Dendritic cell treated with granulocyte-macrophage colony-stimulating factor and Interleukin-4, amounts not matched to agents 40 ng/mL and 50 ng/mL, for 4 days (primary cell): ENCODE measurements at regions not wholly inside any gene's neighbourhood (a gene's known extent, or its start where the extent isn't known, plus 50 kb on each side); places are given as distances from the start of the nearest gene placed in this dataset.
"Not testable (repeated sequence)": the region's sequence is repeated elsewhere in the genome, so short reads cannot be mapped to it uniquely, and the experiment has no call there.

Experiments
- H3K27ac Mint-ChIP-seq: one replicate; pipeline ENCODE4 v1.8.0; 2022; ENCODE audit warnings: mild to moderate bottlenecking, mixed read lengths
- H3K27me3 Mint-ChIP-seq: one replicate; pipeline ENCODE4 v1.8.0; 2022; ENCODE audit warnings: mild to moderate bottlenecking, mixed read lengths
- H3K36me3 Mint-ChIP-seq: one replicate; pipeline ENCODE4 v1.8.0; 2022; ENCODE audit warnings: low read depth, mixed read lengths
- H3K4me1 Mint-ChIP-seq: one replicate; pipeline ENCODE4 v1.8.0; 2022; ENCODE audit warnings: low read depth, mixed read lengths
- H3K4me3 Mint-ChIP-seq: one replicate; pipeline ENCODE4 v1.8.0; 2022; ENCODE audit warnings: mild to moderate bottlenecking, moderate library complexity, mixed read lengths
- H3K9me3 Mint-ChIP-seq: one replicate; pipeline ENCODE4 v1.8.0; 2022; ENCODE audit warnings: mixed read lengths
- intact Hi-C: fragments of 100-400 bp; cut with micrococcal nuclease; formaldehyde crosslinking; loops from one replicate; pipeline ENCODE4 v1.15.0; 2022

GRCh38 chr10:27349987-27350386 lies 109.4 kb upstream of the ACBD5 start:
- Mint-ChIP-seq H3K9me3 (no peaks in the 10 kb centered on the region), H3K4me1 (peaks cover 35% of the 10 kb centered on the region), H3K36me3 (no peaks in the 10 kb centered on the region), H3K27ac (no peak overlapping the region), H3K27me3 (no peaks in the 10 kb centered on the region), H3K4me3 (no peak overlapping the region)
- intact Hi-C loops = no loop called here

DNA sequence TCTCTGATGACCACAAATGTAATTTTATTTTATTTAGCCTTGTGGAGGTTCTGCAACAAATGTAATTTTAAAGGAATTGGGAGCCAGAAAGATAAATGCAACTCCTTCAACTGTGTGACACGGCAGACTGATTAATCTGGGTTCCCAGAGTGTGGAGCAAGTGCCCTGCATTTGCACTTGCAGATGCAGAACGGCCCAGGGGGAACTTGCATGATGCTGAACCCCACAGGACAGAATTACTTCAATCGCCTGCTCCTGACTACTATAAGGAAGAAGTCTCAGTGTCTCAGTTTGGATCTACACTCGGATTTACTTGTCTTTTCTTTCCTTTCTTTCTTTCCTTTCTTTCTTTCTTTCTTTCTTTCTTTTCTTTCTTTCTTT lies 107.2 kb upstream of the ACBD5 start:
- H3K36me3 Mint-ChIP-seq, H3K4me3 Mint-ChIP-seq, H3K9me3 Mint-ChIP-seq, H3K27me3 Mint-ChIP-seq, H3K27ac Mint-ChIP-seq, intact Hi-C loops: not testable (repeated sequence)
- peaks cover 24% of the 10 kb centered on the region for H3K4me1 Mint-ChIP-seq

DNA sequence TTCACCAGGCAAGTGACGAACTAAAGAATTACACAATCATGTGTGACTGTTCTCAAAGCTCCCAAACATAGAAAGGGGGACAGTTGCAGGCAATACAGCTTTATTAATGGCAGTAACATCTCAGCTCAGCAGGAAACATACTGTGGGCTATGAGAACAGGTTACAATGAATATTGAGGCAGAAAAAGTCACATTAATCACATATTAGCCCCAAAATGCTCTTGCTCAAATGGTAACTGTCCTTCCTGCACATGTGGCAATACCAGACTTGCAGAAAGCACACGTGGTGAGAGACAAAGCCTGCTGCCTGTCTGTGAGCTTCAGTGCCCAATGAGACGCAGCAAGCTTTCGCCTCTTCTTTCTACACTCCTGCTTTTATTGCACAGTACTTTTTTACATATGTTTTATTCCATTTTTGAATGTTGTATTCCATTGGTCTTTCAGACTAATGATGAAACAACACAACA lies 104.9 kb upstream of the ACBD5 start:
- no peak overlapping the region for H3K27ac Mint-ChIP-seq
- intact Hi-C loops = no loop called here
- no peaks in the 10 kb centered on the region for H3K36me3 Mint-ChIP-seq
- H3K4me3 Mint-ChIP-seq = no peak overlapping the region
- H3K27me3 Mint-ChIP-seq = no peaks in the 10 kb centered on the region
- no peaks in the 10 kb centered on the region for H3K9me3 Mint-ChIP-seq
- peaks cover 24% of the 10 kb centered on the region for H3K4me1 Mint-ChIP-seq

- Mint-ChIP-seq H3K36me3 (no peaks in the 10 kb centered on the region), H3K4me1 (peaks cover 24% of the 10 kb centered on the region), H3K4me3 (no peak overlapping the region), H3K27me3 (no peaks in the 10 kb centered on the region), H3K9me3 (no peaks in the 10 kb centered on the region), H3K27ac (no peak overlapping the region)
- intact Hi-C loops = no loop called here
These were observed 104.2 kb upstream of the ACBD5 start for GRCh38 chr10:27344568-27345454.

- Mint-ChIP-seq H3K27ac (no peak overlapping the region), H3K4me1 (peaks cover 8% of the 10 kb centered on the region), H3K4me3 (no peak overlapping the region), H3K9me3 (no peaks in the 10 kb centered on the region), H3K36me3 (no peaks in the 10 kb centered on the region), H3K27me3 (no peaks in the 10 kb centered on the region)
- intact Hi-C loops = no loop called here
These were observed 100.4 kb upstream of the ACBD5 start for GRCh38 chr10:27341001-27341400.

GRCh38 chr10:27335246-27335645 lies 94.6 kb upstream of the ACBD5 start:
- H3K36me3 Mint-ChIP-seq, H3K4me1 Mint-ChIP-seq, H3K27me3 Mint-ChIP-seq, intact Hi-C loops, H3K9me3 Mint-ChIP-seq, H3K27ac Mint-ChIP-seq, H3K4me3 Mint-ChIP-seq: not testable (repeated sequence)

GRCh38 chr10:27330074-27330473 lies 89.5 kb upstream of the ACBD5 start:
- Mint-ChIP-seq H3K27me3 (no peaks in the 10 kb centered on the region), H3K4me1 (no peaks in the 10 kb centered on the region), H3K36me3 (no peaks in the 10 kb centered on the region), H3K9me3 (no peaks in the 10 kb centered on the region), H3K4me3 (no peak overlapping the region), H3K27ac (no peak overlapping the region)
- intact Hi-C loops = no loop called here

DNA sequence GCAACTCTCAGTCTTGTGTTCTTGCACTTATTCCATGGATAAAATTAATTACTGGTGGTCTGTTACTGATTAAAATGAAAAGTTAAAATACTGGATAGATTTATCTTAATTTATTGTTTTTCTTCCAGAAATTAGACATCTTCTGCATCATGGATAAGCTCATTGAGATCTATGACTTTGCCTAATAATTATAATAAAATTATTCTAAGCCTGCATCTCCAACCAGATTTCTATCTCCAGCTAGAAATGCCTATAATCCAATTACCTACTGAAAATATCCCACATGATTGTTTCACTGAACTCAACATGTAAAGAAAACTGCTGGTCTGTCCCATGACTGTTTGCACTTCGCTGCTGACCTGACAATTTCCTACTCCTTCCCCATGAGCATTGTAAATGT lies 88.3 kb upstream of the ACBD5 start:
- intact Hi-C loops = no loop called here
- H3K36me3 Mint-ChIP-seq = no peaks in the 10 kb centered on the region

DNA sequence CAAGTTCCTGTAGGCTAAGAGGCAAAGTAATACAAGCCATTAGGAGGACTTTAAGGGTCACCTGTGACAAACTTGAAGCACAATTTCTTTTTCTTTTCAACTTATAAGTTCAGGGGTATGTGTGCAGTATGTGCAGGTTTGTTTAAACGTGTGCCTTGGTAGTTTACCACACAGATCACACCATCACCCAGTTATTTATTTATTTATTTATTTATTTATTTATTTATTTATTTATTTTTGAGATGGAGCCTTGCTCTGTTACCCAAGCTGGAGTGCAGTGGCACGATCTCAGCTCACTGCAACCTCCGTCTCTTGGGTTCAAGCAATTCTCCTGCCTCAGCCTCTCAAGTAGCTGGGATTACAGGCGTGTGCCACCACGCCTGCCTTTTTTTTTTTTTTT lies 86.2 kb upstream of the ACBD5 start:
- H3K4me3 Mint-ChIP-seq, H3K4me1 Mint-ChIP-seq, H3K27me3 Mint-ChIP-seq, intact Hi-C loops, H3K27ac Mint-ChIP-seq, H3K36me3 Mint-ChIP-seq, H3K9me3 Mint-ChIP-seq: not testable (repeated sequence)

More for the DNA sequence above, 88.3 kb upstream of the ACBD5 start:
- Mint-ChIP-seq H3K4me3 (no peak overlapping the region), H3K9me3 (no peaks in the 10 kb centered on the region), H3K4me1 (no peaks in the 10 kb centered on the region), H3K27me3 (no peaks in the 10 kb centered on the region), H3K27ac (no peak overlapping the region)

DNA sequence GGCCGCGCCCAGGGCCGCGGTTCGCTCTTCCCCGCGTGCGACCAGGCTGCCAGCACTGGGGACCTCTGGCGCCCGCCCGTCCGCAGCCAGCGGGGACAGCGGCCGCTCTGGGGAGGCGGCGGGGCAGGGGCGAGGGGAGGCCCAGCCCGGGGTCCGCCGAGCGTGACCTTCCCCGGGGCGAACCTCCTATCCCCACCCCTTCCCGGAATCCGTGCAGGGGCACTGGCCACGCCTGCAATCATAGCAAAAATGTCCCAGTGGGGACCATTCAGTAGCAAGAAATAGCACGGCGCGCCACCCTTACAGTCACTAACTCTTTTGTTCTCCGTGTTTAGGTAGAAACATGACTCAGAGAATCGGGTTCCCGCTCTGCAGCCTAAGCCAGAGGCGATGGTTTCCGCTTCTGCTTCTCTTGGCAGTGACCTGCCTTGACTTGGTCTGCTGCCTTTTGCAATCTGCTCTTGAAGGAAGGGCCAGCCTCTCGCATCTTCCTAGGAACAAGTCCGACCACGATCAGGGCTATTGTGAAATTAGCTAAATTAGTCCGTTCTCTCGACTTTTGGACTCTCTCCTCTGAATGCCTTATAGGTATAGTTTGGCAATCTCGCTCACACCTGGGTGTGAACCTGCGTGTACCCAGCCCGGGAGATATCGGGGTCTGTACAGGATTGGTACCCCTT lies 79.3 kb upstream of the ACBD5 start:
- H3K9me3 Mint-ChIP-seq = no peaks in the 10 kb centered on the region
- intact Hi-C loops = loop anchor here (5.0 kb wide), 1 partner anchor 693 kb away; no protein-coding TSS in a partner anchor
- H3K4me1 Mint-ChIP-seq = peaks cover 5% of the 10 kb centered on the region
- H3K36me3 Mint-ChIP-seq = no peaks in the 10 kb centered on the region
- peak overlapping the region; percentile 89 for H3K27ac Mint-ChIP-seq
- H3K4me3 Mint-ChIP-seq = peak overlapping the region; percentile 69
- no peaks in the 10 kb centered on the region for H3K27me3 Mint-ChIP-seq

GRCh38 chr10:27319139-27319538 lies 78.5 kb upstream of the ACBD5 start:
- Mint-ChIP-seq H3K4me3 (peak overlapping the region; percentile 69), H3K27ac (peak overlapping the region; percentile 89)
- H3K9me3 Mint-ChIP-seq, H3K27me3 Mint-ChIP-seq, H3K36me3 Mint-ChIP-seq, H3K4me1 Mint-ChIP-seq: not testable (repeated sequence)
- intact Hi-C loops = loop anchor here (5.0 kb wide), 1 partner anchor 692 kb away; no protein-coding TSS in a partner anchor

- H3K4me3 Mint-ChIP-seq, H3K36me3 Mint-ChIP-seq, H3K27me3 Mint-ChIP-seq, H3K9me3 Mint-ChIP-seq, H3K4me1 Mint-ChIP-seq, H3K27ac Mint-ChIP-seq: not testable (repeated sequence)
- intact Hi-C loops = loop anchor here (5.0 kb wide), 1 partner anchor 688 kb away; no protein-coding TSS in a partner anchor
These were observed 74.5 kb upstream of the ACBD5 start for GRCh38 chr10:27315082-27315481.

- H3K27ac Mint-ChIP-seq, H3K27me3 Mint-ChIP-seq, H3K9me3 Mint-ChIP-seq, H3K4me1 Mint-ChIP-seq, H3K4me3 Mint-ChIP-seq, intact Hi-C loops, H3K36me3 Mint-ChIP-seq: not testable (repeated sequence)
These were observed 73.0 kb upstream of the ACBD5 start for GRCh38 chr10:27313586-27313985.

DNA sequence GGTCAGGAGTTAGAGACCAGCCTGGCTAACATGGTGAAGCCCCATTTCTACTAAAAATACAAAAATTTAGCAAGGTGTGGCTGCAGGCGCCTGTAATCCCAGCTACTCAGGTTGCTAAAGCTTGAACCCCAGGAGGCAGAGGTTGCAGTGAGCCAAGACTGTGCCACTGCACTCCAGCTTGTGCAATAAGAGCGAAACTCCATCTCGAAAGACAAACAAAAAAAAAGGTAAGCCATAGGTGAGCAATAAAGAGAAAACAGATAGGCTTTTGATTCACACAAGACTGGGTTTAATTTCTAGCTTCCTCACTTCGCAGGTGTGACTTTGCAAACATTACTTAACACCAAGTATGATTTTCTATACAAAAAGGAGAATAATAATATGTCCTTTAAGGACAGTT lies 72.3 kb upstream of the ACBD5 start:
- intact Hi-C loops = no loop called here
- Mint-ChIP-seq H3K4me3 (no peak overlapping the region), H3K27me3 (no peaks in the 10 kb centered on the region)

More for the DNA sequence above, 72.3 kb upstream of the ACBD5 start:
- H3K27ac Mint-ChIP-seq = no peak overlapping the region
- no peaks in the 10 kb centered on the region for H3K36me3 Mint-ChIP-seq
- H3K9me3 Mint-ChIP-seq = no peaks in the 10 kb centered on the region
- H3K4me1 Mint-ChIP-seq = no peaks in the 10 kb centered on the region
